Activated naive CD4-positive, alpha-beta T cell treated with anti-CD3 and anti-CD28 coated beads, Interleukin-2, amount 10 ng/mL, durations not matched to agents 7 days and 5 days (primary cell): ENCODE measurements at regions not wholly inside any gene's neighbourhood (a gene's known extent, or its start where the extent isn't known, plus 50 kb on each side); places are given as distances from the start of the nearest gene placed in this dataset.
A peak's percentile ranks its signal among the peaks of the same experiment; 100 is the strongest.
"Not testable (repeated sequence)": the region's sequence is repeated elsewhere in the genome, so short reads cannot be mapped to it uniquely, and the experiment has no call there.

Source experiments
- CTCF ChIA-PET: fragments of 350-600 bp; sonication (Branson Sonifier 250); formaldehyde crosslinking; loops from one replicate; lab custom pipeline; 2021; ENCODE audit warnings: antibody characterized with exemption; lab: Charles Lee
- DNase-seq: peaks from one replicate; pipeline ENCODE4 v3.0.0-alpha.2; 2020
- H3K27ac Mint-ChIP-seq: one replicate; pipeline ENCODE4 v1.8.0; 2021; ENCODE audit warnings: mild to moderate bottlenecking, moderate library complexity, mixed read lengths
- H3K27me3 Mint-ChIP-seq: one replicate; pipeline ENCODE4 v1.8.0; 2021; ENCODE audit warnings: mild to moderate bottlenecking, mixed read lengths
- H3K36me3 Mint-ChIP-seq: one replicate; pipeline ENCODE4 v1.8.0; 2021; ENCODE audit warnings: mixed read lengths
- H3K4me1 Mint-ChIP-seq: one replicate; pipeline ENCODE4 v1.8.0; 2021; ENCODE audit warnings: mixed read lengths
- H3K4me3 Mint-ChIP-seq: one replicate; pipeline ENCODE4 v1.8.0; 2021; ENCODE audit warnings: mild to moderate bottlenecking, moderate library complexity, mixed read lengths
- H3K9me3 Mint-ChIP-seq: one replicate; pipeline ENCODE4 v1.8.0; 2021; ENCODE audit warnings: mixed read lengths

DNA sequence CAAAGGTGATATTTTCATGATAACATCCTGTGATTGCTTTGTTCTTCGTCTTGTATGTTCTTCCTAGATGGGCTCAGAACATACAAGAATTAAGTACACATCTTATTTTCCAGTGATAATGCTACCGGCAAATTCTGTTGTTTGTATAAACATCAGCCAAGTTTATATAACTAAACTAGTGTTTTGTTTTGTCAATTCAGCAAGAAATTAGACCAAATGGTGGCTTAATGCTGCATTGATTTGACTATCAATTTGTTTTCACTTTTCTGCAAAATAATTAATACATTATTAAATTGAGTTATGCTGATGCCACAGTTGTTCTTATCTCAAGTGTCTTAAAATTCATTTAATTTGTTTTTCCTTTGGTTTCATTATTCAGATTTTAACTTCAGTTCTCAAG is 177.7 kb downstream of the OR4F29 start:
- DNase-seq, H3K27me3 Mint-ChIP-seq, H3K27ac Mint-ChIP-seq, H3K36me3 Mint-ChIP-seq, H3K4me1 Mint-ChIP-seq, H3K4me3 Mint-ChIP-seq, CTCF ChIA-PET, H3K9me3 Mint-ChIP-seq: not testable (repeated sequence)

DNA sequence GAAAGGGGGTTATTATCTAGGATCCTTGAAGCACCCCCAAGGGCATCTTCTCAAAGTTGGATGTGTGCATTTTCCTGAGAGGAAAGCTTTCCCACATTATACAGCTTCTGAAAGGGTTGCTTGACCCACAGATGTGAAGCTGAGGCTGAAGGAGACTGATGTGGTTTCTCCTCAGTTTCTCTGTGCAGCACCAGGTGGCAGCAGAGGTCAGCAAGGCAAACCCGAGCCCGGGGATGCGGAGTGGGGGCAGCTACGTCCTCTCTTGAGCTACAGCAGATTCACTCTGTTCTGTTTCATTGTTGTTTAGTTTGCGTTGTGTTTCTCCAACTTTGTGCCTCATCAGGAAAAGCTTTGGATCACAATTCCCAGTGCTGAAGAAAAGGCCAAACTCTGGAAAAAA is 183.7 kb downstream of the OR4F29 start:
- H3K27ac Mint-ChIP-seq, H3K4me1 Mint-ChIP-seq, H3K27me3 Mint-ChIP-seq, CTCF ChIA-PET, H3K9me3 Mint-ChIP-seq, H3K4me3 Mint-ChIP-seq, H3K36me3 Mint-ChIP-seq: not testable (repeated sequence)
- DNase-seq, result peak; percentile 82
